ENCODE measurements at regions not wholly inside any gene's neighbourhood (a gene's known extent, or its start where the extent isn't known, plus 50 kb on each side); places are given as distances from the start of the nearest gene placed in this dataset.
A peak's percentile ranks its signal among the peaks of the same experiment; 100 is the strongest.
"Not testable (repeated sequence)": the region's sequence is repeated elsewhere in the genome, so short reads cannot be mapped to it uniquely, and the experiment has no call there.

DNA sequence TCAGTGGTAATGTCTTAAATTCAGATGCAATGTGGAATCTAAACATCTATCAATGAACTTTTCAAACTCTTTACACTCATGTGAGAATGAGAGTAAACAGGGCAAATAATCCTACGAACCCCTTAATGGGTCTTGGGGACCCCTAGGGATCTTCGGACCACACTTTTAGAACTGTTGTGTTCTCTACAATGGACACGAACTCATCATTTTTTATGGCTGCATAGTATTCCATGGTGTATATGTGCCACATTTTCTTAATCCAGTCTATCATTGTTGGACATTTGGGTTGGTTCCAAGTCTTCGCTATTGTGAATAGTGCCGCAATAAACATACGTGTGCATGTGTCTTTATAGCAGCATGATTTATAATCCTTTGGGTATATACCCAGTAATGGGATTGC, 148.0 kb upstream of the PTPN1 start:
- not testable (repeated sequence) for DNase-seq

DNA sequence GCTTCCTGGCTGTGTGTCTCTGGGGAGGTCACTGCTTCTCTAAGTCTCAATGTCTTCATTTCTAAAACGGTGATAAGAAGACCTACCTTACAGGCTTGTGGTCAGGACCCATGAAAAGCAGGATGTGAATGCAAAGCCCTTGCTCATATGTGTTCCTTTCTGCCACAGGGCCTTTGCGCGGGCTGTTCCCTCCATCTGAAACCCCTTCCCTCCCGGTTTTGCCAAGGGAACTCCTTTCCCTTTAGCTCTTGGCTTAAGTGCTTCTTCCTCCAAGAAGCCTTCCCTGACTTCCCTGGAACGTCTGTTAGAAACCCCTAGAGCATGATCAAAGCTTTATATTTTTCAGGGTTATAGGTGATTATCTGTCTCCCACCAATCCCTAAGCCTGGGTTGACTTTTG, 147.2 kb upstream of the PTPN1 start:
- no peak for DNase-seq

DNA sequence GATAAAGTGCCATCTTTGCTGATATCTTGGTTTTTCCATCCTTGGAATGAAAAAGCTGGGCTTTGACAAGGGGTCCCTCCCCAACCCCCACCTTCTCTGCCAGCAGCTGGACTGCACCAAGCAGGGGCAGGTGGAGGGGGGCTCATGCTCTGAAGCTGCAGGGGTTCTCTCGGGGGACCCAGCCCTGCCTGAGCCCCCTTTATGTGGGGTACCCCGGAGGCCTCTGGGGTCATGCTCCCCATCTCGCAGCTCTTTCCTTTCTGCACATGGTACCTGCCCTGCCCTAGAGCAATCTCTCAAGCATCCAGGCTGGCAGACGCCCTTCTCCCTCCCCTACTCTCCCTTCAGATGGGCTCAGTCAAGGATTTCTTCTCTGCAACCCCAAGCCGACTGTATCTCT, 146.7 kb upstream of the PTPN1 start:
- no peak for DNase-seq

DNA sequence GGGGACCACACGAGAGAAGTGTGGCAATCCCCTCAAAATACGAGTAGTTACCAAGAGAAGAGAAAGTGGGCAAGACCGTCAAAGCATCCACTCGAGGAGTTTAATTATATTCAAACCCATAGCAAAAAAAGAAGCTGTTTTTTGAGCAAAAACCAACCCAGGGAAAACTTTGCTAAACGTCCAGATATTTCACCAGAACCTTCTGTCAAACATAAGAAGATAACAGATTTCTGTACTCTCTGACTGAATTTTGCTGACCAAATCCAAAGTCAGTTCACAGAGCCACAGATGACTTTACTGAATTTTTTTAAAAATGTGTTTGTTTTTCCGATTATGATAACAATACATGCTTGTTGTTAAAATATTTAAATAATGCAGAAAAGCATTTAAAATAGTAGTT, 145.6 kb upstream of the PTPN1 start:
- no peak for DNase-seq

DNA sequence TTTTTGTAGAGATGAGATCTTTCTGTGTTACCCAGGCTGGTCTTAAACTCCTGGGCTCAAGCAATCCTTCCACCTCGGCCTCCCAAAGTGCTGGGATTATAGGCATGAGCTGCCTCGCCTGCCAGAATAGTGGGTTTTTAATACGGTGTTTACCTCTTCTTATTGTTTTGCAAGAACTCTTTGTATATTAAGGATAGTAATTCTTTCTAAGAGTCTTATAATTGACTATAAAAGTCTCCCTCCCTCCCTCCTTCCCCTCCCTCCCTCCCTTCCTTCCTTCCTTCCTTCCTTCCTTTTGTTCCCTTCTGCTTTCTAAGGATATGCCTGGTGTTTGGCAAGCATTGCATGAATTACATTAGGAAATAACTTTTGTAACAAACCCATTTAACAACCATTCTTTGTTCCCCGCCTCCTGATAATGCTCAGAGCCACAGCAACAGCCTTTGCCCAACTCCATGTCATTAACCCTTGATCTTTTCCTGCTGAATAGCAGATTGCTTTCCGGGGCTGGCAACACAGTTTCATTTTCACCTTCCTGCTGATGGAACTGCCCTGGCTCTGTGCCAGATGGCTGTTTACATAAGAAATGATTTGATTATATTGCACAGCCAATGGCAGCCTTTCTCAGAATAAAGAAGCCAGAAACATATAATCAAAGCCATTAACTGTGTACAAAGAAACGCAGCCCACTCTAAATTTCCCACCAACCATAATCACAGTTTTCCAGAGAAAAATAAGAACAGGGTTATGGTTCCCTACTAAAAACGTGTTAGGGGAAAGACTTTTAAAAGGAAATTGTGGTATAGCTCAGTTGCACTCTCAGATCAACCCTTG, 143.7 kb upstream of the PTPN1 start:
- peak in 1 of 2 experiments; percentile 11 for DNase-seq

DNA sequence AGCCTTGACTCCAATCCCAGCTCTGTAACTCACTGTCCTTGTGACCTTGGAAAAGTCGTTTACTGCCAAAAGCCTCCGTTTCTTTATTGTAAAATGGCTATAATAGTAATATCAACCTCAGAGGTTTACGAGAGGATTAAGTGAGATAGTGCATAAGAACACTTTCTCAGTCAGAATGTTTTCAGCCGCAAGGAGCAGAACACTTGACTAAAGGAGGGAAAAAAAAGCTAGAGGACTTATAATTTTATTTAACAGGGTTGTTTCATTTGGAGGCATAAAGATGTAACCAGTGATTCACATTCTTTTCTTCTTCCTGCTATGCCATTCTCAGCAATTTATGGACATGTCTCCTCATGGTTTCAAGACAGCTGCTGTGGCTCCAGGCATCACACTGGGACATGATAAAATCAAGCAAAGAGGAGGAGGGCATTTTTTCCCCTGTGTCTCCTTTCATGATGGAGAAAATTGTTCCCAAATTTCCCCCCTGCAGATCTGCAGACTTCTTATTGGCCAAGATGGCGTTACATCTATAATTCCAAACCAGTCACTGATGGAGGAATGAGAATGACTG, 143.0 kb upstream of the PTPN1 start:
- no peak for DNase-seq

DNA sequence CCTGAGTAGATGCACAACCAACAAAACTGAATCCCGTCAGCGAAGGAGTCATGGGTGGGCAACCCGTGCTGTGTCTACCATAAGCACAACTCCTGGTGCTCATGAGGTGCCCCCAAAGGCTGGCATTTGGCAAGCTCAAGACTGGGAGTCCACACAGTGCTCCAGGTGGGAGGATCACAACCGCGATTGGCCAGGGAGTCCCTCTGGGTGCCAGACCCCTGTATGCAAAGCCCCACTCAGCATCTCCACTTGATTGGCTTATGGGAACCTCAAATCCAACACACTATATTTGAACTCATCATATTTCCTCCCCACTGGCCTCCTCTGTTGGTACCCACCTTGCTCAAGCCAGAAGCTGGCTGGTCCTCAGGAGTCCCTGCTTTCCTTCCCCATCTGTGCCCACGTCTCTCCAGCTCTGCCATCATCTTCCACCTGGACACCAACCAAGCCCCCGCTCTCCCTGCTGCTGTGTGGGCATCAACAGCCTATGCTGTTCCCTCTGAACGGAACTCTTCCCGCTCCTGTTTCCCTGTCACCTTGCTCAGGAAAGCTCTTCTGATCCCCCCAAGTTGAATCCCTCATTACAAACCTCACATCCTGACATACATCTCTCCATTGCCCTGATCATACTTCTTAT, 142.3 kb upstream of the PTPN1 start:
- DNase-seq = no peak

DNA sequence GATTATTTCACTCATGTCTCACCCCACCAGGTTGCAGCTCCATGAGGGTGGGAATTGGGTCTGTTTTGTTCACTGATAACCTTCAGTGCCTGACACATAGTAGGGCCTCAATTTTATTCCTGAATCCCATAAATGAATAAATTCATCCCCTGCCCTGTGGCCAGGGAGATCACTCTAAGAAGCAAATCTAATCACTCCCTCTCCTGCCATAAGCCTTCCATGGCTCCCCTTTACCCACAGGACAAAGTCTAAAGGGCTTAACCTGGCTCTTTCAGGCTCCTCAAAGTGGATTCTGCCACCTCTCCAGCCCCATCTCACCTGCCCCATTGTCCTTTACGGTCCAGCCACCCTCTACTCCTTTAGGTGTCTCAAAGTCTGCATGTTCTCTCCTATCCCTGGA, 141.8 kb upstream of the PTPN1 start:
- no peak for DNase-seq

DNA sequence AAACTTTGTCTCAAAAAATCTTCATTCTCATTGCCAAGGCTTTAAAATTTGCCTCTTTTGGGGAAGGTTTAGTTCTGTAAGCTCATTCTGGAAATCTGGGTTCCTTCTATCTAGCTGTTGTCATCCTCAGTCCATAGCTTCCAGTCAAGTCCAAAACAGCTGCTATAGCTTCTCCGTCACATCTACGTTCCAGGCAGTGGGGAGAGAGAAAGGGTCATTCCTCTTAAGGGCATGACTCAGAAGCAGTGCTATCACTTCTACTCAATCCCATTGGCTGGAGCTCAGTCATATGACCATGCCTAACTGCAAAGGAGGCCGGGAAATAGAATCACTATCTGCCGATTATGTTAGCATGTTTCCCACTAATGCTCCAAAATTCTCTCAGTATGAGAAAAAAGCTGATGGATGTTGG, 141.4 kb upstream of the PTPN1 start:
- DNase-seq = no peak

DNA sequence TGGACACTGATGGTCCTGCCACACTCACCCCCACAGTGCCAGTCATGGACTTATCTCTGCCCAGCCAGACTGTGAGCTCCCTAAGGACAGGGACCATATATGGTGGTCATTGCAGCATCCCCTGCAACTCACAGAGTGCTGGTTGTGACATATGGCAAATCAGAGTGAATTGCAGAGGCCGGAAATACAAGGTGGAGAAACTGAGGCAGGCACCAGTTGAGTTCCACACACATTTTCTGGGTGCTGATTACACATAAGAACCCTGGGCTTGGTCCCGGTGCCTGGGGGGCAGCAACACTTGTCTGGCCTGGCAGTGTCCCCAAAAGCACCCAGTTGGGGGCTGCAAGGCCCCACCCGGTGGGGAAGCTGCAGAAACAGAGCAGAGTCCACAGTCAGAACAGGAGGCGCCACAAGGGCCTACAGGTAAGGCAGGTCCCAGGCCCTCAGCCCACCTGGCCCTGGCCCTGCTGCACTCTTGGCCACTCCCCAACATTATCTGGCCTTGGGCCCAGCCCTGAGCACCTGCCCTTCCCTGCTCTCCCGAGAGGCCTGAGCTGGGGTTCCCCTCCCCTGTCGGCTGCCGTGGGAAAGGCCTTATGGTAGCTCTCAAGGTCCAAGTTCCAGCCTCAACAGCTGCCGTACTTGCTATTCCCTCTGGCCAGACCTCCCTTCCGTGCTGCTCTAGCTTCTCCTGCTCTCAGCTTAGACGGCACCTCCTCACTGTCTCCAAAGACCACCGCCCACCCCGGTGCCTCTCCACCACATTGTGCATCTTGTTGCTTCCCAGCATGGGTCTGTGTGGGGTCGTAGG, 140.8 kb upstream of the PTPN1 start:
- DNase-seq = no peak

DNA sequence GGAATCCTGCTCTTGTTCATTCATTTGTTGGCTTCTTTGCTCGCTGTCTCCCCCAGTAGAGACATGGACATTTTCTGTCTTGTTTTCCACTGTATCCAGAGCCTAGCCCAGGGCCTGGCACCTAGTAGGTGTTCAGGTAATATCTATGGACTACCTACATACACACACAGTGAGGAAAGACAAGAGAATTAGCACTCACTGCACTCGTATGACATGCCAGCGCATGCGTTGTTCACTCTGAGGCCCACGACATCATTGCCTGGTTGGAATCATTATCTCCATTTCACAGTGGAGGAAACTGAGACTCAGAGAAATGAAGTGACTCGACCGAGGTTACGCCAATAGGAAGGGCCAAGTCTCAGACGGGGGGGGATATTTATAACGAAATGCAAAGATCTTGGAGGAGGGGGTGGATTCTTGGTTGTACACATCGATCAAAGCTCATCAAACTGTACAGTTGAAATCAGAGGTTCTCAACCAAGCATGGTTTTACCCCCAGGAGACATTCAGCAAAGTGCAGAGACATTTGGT, 140.1 kb upstream of the PTPN1 start:
- DNase-seq = no peak

DNA sequence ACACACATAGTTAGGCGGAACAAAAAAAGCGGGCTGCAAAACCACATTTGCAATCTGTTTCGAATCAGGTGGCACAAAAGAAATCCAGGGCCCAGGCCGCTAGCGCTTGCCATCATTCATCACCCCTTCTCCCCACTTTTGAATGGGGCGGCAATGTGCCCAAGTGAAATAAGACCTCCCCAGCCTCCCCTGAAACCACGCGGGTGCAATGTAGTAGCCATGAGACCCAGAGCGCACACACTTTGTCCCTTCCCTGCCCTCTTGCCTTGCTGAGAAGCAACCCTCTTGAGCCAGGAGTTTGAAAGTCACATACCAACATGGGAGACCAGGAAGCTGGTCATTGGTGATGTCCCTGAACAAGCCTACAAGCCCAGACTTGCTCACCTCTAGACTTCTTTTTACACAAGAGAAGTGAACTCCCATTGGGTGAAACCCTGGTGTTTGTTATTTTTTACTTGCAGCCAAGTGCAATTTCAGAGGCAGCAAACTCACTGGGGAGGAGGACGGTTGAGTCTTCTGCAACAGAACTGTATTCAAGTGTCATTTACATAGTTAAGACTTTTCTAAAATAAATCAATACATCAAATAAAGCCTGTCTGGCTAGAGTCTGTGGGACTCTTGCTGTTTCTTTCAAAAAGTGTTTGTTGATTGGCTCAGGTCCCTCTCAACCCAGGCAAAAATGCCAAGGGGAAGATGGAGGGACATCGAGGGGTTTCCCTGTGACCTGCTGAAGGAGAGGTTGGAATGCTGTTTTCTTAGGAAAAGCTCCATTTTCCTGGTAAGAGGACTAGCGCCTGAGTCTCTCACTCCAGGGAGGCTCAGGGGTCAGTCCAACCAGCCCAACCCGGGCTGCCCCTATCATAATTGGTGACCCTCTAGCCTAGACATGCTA, 138.1 kb upstream of the PTPN1 start:
- DNase-seq = no peak

DNA sequence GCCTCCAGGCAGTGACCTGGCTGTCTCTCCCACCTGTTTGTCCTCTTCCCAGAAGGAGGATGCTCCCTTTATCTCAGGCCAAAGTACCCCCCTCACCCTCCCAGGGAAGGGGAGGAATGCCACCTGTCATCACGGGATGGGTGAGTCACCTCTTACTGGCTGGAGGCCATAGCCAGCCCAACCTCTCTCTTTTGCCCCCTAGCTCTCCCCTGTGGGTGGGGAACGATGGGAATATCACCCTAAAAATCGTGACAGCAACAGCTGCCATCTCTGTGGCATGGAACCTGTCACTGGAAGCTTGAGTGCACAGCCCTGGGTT, 137.5 kb upstream of the PTPN1 start:
- no peak for DNase-seq

DNA sequence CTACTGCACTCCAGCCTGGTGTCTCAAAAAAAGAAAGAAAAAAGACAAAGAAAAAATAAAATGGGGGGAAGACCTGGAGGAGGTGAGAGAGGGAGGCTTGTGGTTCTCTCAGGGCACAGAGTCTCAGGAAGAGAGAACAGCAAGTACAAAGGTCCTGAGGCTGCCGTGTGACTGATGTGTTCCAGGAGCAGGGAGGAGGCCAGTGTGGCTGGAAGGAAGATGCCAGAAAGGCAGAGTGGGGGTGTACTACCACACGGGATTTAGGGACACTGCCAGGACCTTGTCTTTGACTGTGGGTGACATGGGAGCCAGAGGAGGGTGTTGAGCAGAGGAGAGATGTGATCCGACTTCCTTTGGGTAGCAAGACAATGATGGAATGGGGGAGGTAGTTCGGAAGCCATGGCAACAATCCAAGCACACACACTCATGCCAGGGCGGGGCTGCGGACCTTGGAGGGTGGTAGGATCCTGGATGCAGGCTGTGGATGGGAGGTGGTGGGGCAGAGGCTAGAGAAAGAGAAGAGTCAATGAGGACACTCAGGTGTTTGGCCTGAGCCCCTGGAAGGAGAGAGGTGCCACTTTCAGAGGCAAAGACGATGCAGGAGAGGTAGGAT, 136.4 kb upstream of the PTPN1 start:
- DNase-seq = no peak

DNA sequence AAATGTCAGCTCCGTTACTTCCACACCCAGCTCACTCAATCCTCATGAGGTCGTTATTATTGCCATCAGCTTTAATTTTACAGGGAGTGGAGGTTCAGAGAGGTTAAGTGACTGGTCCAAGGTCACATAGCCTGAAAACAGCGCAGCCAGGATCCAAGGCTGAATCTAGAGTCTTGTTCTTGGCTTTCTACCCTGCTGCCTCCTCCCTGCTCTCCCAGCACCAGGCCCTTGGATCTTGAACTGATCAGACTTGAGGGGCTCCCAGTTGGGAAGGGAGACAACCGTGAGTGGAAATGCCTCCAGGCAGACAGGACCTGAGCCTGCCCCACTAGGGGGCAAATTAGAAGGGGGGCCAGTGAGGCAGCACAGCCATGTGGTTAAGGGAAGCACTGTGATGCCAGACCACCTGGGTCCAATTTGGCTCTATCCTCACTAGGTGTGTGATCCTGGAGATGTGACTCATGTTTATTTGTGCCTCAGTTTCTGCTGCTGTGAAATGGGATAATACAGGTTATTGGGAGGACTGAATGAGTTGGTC, 135.6 kb upstream of the PTPN1 start:
- no peak for DNase-seq

DNA sequence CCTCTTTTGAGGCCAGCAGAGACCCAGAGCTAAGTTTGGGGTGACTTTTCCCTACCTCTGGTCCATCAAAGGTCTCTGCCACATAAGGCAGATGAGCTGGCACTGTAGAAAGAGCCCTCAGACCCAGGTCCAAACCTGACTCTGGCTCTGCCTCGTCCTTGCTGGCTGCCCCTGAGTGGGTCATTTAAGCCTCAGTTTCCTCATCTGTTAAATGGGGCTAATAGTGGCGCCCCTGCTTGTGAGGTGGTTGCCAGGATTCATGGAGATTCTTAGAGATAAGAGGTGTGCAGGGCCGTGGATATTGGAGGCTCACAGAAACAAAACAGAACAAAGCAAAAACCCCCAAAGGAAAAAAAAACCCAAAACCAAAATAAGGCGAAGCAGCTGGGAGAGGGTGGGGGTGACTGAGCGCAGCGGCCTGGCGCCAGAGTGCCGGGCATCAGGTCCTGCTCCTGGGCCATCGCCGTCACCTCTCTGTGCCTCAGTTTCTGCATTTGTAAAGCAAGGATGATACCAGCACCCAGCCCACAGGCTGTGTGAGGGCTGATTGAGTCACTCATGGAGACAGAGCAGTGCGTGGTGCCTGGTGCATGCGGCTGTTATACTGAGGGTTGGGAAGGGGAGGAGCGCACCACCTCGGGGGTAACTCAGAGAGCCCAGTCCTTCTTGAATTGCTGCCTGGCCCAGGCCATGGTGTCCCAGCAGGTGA, 133.8 kb upstream of the PTPN1 start:
- DNase-seq = no peak

DNA sequence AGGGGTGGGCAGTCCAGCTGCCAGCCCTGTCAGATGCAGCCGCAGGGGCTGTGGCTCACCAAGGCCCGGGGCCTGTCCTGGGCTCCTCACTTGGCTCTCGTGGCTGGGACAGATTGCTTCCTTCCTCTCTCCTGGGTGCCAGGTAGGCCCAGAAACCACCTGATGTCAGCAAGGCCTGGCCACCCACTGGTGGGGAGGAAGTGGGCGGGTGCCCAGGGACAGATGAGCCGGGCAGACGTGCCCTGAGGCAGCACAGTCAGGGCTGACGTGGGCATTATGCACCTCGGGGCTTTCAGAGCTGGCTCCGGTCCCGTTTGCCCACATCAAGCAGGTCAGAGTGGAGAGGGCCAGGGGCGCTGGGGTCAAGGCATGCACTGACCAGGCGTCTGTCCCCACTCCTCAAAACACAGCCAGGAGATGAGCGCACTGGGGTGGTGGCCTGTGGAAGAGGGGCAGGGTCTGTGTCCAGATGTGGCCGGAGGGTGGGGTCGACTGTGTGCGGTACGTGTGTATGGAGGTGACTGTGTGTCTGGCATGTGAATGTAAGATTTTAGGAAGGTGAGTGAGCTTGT, 133.2 kb upstream of the PTPN1 start:
- DNase-seq = no peak

DNA sequence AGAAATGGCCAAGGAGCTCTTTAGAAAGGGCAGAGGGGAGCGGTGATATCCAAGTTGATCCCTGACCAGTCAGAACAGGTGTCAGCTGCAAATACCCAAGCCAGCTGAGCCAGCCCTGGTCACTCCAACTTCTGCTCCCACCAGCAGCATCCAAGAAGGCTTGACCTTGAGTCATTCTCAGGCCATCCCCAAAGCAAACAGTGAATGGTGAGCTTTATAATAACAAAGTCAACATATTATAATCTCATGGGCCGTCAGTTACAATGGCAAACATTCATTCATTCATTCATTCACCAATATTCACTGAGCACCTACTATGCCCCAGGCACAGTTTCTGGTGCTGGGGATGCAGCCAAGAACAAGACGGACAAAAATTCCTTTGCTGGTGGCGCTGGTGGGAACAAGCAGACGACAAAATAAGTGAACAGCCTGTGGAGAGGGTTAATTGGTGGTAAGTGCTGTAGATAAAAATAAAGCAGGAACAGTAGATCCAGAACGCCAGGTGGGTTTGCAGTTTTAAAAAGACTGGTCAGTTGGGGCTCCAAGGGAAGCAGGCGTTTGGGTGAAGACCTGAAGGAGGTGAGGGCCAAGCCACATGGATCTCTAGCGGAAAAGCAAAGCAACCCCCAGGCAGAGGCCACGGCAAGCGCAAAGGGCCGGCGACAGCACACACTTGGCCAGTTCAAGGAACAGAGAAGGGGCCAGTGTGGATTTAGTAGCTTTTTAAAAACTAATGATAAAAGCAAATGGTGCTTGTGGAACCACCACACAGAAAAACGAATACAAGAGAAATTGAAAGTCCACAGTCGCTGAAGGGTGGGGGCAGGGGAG, 131.8 kb upstream of the PTPN1 start:
- no peak for DNase-seq
